ENCODE measurements at regions not wholly inside any gene's neighbourhood (a gene's known extent, or its start where the extent isn't known, plus 50 kb on each side); places are given as distances from the start of the nearest gene placed in this dataset.

DNA sequence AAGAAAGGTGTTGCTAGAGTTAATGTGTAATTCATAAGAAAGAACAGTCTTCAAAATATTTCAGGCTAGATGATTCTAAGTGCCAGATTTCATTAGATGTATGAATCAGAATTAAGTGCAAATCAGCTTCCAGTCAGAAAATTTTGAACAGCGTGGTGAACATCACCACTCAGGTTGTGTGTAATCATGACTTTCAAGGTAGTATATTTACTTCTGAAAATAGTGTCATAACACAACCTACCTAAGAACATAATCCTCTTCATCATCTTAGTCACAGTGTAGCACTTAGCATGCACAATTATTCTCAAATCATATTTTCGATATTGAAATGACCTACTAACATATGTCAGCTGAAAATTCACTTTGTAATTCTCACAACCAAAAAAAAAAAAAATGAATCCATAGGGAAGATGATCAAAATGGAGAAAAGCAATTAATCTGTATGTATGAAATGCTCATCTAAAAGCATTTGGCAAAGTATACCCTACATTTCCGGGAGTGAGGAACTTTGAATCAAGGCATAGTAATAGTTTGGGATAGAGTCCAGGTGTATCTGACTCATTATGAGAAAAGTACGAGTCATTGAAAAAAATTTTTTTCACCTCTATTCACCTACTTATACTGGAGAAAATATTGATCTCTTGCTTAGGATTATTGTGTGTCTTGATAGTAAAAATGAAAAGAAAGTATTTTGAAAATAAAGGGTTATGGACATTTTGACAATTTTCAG is 221.8 kb upstream of the CHRM3 start:
- TF ChIP-seq, protein P1, sequence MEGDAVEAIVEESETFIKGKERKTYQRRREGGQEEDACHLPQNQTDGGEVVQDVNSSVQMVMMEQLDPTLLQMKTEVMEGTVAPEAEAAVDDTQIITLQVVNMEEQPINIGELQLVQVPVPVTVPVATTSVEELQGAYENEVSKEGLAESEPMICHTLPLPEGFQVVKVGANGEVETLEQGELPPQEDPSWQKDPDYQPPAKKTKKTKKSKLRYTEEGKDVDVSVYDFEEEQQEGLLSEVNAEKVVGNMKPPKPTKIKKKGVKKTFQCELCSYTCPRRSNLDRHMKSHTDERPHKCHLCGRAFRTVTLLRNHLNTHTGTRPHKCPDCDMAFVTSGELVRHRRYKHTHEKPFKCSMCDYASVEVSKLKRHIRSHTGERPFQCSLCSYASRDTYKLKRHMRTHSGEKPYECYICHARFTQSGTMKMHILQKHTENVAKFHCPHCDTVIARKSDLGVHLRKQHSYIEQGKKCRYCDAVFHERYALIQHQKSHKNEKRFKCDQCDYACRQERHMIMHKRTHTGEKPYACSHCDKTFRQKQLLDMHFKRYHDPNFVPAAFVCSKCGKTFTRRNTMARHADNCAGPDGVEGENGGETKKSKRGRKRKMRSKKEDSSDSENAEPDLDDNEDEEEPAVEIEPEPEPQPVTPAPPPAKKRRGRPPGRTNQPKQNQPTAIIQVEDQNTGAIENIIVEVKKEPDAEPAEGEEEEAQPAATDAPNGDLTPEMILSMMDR (IDR thresholded peaks at IDR 0.05): no peak
- no peak for TF ChIP-seq ZFX (IDR thresholded peaks at IDR 0.05; ENCODE audit: borderline replicate concordance)

All from 22Rv1 (cell line).